ENCODE measurements at regions not wholly inside any gene's neighbourhood (a gene's known extent, or its start where the extent isn't known, plus 50 kb on each side); places are given as distances from the start of the nearest gene placed in this dataset.

GRCh38 chr6:98433325-98434056 lies 400.9 kb upstream of the POU3F2 start:
- ChIA-PET POLR2A (no interaction called here), CTCF (no interaction called here)
- Histone ChIP-seq H3K27ac (ENCODE audit: low read depth, low read length) (no peak overlapping the region), H3K27me3 (ENCODE audit: control insufficient read depth, insufficient read depth, low read length) (no peaks in the 10 kb centered on the region), H3K4me3 (ENCODE audit: low read depth, low read length) (no peak overlapping the region), H3K9me3 (ENCODE audit: control insufficient read depth, insufficient read depth, low read length) (no peaks in the 10 kb centered on the region; the same call in 1 of the 2 replicates)
- DNase-seq (ENCODE audit: low read depth, low spot score): no peak
- TF ChIP-seq, protein P1, sequence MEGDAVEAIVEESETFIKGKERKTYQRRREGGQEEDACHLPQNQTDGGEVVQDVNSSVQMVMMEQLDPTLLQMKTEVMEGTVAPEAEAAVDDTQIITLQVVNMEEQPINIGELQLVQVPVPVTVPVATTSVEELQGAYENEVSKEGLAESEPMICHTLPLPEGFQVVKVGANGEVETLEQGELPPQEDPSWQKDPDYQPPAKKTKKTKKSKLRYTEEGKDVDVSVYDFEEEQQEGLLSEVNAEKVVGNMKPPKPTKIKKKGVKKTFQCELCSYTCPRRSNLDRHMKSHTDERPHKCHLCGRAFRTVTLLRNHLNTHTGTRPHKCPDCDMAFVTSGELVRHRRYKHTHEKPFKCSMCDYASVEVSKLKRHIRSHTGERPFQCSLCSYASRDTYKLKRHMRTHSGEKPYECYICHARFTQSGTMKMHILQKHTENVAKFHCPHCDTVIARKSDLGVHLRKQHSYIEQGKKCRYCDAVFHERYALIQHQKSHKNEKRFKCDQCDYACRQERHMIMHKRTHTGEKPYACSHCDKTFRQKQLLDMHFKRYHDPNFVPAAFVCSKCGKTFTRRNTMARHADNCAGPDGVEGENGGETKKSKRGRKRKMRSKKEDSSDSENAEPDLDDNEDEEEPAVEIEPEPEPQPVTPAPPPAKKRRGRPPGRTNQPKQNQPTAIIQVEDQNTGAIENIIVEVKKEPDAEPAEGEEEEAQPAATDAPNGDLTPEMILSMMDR (IDR thresholded peaks at IDR 0.05; ENCODE audit: low read depth, low read length): no peak

GRCh38 chr6:98443633-98444032 lies 390.7 kb upstream of the POU3F2 start:
- H3K9me3 ChIP-seq (ENCODE audit: control insufficient read depth, insufficient read depth, low read length): no peaks in the 10 kb centered on the region
- TF ChIP-seq, protein P1 (IDR thresholded peaks at IDR 0.05; ENCODE audit: low read depth, low read length): no peak
- ChIA-PET CTCF (no interaction called here), POLR2A (no interaction called here)
- H3K27me3 ChIP-seq (ENCODE audit: control insufficient read depth, insufficient read depth, low read length): no peaks in the 10 kb centered on the region
- H3K4me3 ChIP-seq (ENCODE audit: low read depth, low read length): no peak overlapping the region
- H3K27ac ChIP-seq (ENCODE audit: low read depth, low read length): no peak overlapping the region
- DNase-seq (ENCODE audit: low read depth, low spot score): no peak

DNA sequence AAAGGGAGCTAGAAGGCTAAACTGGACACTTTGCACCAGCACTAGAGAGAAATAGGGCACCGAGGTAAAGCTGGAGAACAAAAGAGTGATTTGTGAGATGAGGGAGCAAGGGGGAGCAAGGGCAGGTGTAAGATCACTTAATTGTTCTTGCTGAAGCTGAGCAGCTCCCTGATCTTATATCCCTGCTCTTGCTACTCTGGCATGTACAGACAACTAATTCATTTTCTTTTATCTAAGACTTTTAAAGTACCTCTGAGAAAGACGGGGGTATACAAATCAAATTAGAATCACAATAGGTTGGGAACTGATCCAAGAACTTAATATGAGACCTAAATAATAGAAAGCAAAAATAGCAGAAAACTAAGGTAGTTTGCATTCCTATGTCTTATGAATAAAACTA lies 381.7 kb upstream of the POU3F2 start:
- H3K27ac ChIP-seq (ENCODE audit: low read depth, low read length): no peak overlapping the region
- DNase-seq (ENCODE audit: low read depth, low spot score): no peak
- CTCF ChIA-PET: no interaction called here
- no peaks in the 10 kb centered on the region for H3K27me3 ChIP-seq (ENCODE audit: control insufficient read depth, insufficient read depth, low read length)
- H3K9me3 ChIP-seq (ENCODE audit: control insufficient read depth, insufficient read depth, low read length): no peaks in the 10 kb centered on the region
- TF ChIP-seq, protein P1 (IDR thresholded peaks at IDR 0.05; ENCODE audit: low read depth, low read length): no peak
- POLR2A ChIA-PET: no interaction called here
- H3K4me3 ChIP-seq (ENCODE audit: low read depth, low read length): no peak overlapping the region

DNA sequence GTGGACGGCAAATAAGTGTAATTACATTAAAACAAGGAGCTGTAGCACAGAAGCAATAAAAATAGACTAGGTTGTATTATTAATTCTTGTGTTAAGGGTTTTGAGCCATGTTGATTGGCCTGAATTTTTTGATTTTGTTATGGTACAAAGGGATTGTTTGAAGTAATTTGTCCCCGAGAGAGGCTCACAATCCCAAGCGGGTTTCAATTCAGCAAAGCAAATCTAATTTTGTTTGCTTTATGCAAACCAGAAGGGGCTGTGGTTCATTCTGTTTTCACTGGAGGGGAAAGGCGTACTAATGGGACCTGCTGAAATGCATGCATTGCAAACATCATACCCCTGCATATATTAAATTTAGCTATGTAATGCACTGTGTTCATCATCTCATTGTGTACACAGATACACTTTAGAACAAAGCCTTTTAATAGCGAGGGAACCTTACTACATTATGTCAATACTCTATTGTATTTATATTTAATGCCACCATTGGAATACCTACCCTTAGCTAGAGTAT lies 379.5 kb upstream of the POU3F2 start:
- Histone ChIP-seq H3K27ac (ENCODE audit: low read depth, low read length) (no peak overlapping the region), H3K9me3 (ENCODE audit: control insufficient read depth, insufficient read depth, low read length) (no peaks in the 10 kb centered on the region), H3K27me3 (ENCODE audit: control insufficient read depth, insufficient read depth, low read length) (no peaks in the 10 kb centered on the region), H3K4me3 (ENCODE audit: low read depth, low read length) (no peak overlapping the region)
- ChIA-PET CTCF (no interaction called here), POLR2A (no interaction called here)
- TF ChIP-seq, protein P1 (IDR thresholded peaks at IDR 0.05; ENCODE audit: low read depth, low read length): no peak
- no peak for DNase-seq (ENCODE audit: low read depth, low spot score)

DNA sequence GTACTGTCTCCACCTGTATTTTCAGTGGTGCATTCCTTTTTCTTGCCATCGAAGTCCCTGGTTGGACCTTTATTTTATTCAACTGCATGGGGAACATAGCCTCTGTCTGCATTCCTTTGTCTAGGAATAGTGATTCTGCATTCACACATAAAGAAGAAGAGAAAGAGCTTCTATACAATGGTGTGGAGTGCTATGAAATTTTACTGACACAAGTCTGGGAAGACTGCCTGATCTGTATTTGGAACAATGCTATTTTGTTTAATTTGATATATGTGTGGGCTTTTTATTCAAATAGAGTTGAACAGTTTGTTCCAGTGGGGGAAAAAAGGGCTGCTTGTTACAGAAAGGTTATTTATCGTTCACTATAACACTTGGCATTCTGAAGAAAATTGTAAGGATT lies 375.7 kb upstream of the POU3F2 start:
- H3K27ac ChIP-seq (ENCODE audit: low read depth, low read length): no peak overlapping the region
- POLR2A ChIA-PET: no interaction called here
- CTCF ChIA-PET: no interaction called here
- no peaks in the 10 kb centered on the region; the same call in 1 of the 2 replicates for H3K9me3 ChIP-seq (ENCODE audit: control insufficient read depth, insufficient read depth, low read length)
- H3K27me3 ChIP-seq (ENCODE audit: control insufficient read depth, insufficient read depth, low read length): no peaks in the 10 kb centered on the region
- TF ChIP-seq, protein P1 (IDR thresholded peaks at IDR 0.05; ENCODE audit: low read depth, low read length): no peak
- no peak overlapping the region for H3K4me3 ChIP-seq (ENCODE audit: low read depth, low read length)
- DNase-seq (ENCODE audit: low read depth, low spot score): no peak

Data from AG04450 (cell line).